IgD-negative memory B cell (primary cell): ENCODE measurements at regions not wholly inside any gene's neighbourhood (a gene's known extent, or its start where the extent isn't known, plus 50 kb on each side); places are given as distances from the start of the nearest gene placed in this dataset.
"Not testable (repeated sequence)": the region's sequence is repeated elsewhere in the genome, so short reads cannot be mapped to it uniquely, and the experiment has no call there.

Source experiments
- H3K27ac Mint-ChIP-seq, 3 donors: one replicate each; pipeline ENCODE4 v1.8.0; 2020 to 2022; ENCODE audit warnings: mild to moderate bottlenecking in 3 of 3, mixed read lengths in 3 of 3, moderate library complexity in 1 of 3
- H3K27me3 Mint-ChIP-seq: one replicate; pipeline ENCODE4 v1.8.0; 2021; ENCODE audit warnings: mixed read lengths
- H3K36me3 Mint-ChIP-seq: one replicate; pipeline ENCODE4 v1.8.0; 2020; ENCODE audit warnings: mild to moderate bottlenecking, mixed read lengths
- H3K4me1 Mint-ChIP-seq, 3 donors: one replicate each; pipeline ENCODE4 v1.8.0; 2020 to 2022; ENCODE audit warnings: mixed read lengths in 3 of 3, mild to moderate bottlenecking in 1 of 3
- H3K4me3 Mint-ChIP-seq, 4 donors: one replicate each; pipeline ENCODE4 v1.8.0; 2020 to 2022; ENCODE audit warnings: mild to moderate bottlenecking in 4 of 4, mixed read lengths in 4 of 4, moderate library complexity in 3 of 4
- H3K9me3 Mint-ChIP-seq, 3 donors: one replicate each; pipeline ENCODE4 v1.8.0; 2020 to 2021; ENCODE audit warnings: mixed read lengths in 3 of 3, mild to moderate bottlenecking in 1 of 3

GRCh38 chr9:110032532-110032931 lies 175.4 kb downstream of the C9orf152 start:
- peaks cover 9 to 16% (median 15%) of the 10 kb centered on the region in 3 donors for H3K4me1 Mint-ChIP-seq
- not testable (repeated sequence) for H3K4me3 Mint-ChIP-seq, H3K27me3 Mint-ChIP-seq, H3K27ac Mint-ChIP-seq, H3K36me3 Mint-ChIP-seq, H3K9me3 Mint-ChIP-seq

- H3K9me3 Mint-ChIP-seq: no peaks in the 10 kb centered on the region
- no peak overlapping the region for H3K4me3 Mint-ChIP-seq
- no peaks in the 10 kb centered on the region for H3K27me3 Mint-ChIP-seq
- H3K4me1 Mint-ChIP-seq: peaks cover 9 to 12% (median 11%) of the 10 kb centered on the region in 3 donors
- no peak overlapping the region for H3K27ac Mint-ChIP-seq
- H3K36me3 Mint-ChIP-seq: peaks cover 4% of the 10 kb centered on the region
Observed at GRCh38 chr9:110033869-110034268, 174.1 kb downstream of the C9orf152 start.

GRCh38 chr9:110036286-110036685 lies 171.7 kb downstream of the C9orf152 start:
- Mint-ChIP-seq H3K36me3 (peaks cover 4% of the 10 kb centered on the region), H3K27me3 (no peaks in the 10 kb centered on the region), H3K4me1 (peaks cover 0 to 1% (median 0%) of the 10 kb centered on the region in 3 donors), H3K9me3 (no peaks in the 10 kb centered on the region), H3K27ac (peak overlapping the region in 1 of 3 donors; percentile 76), H3K4me3 (no peak overlapping the region)

- Mint-ChIP-seq H3K4me1 (peaks cover 4 to 9% (median 9%) of the 10 kb centered on the region in 3 donors), H3K27me3 (no peaks in the 10 kb centered on the region), H3K27ac (no peak overlapping the region), H3K9me3 (peaks cover 0 to 2% (median 0%) of the 10 kb centered on the region in 3 donors), H3K36me3 (peaks cover 5% of the 10 kb centered on the region), H3K4me3 (no peak overlapping the region)
Observed at GRCh38 chr9:110040788-110041187, 167.2 kb downstream of the C9orf152 start.

GRCh38 chr9:110041452-110041851 lies 166.5 kb downstream of the C9orf152 start:
- Mint-ChIP-seq H3K36me3 (peaks cover 5% of the 10 kb centered on the region), H3K27ac (no peak overlapping the region), H3K4me3 (no peak overlapping the region), H3K9me3 (peaks cover 0 to 2% (median 0%) of the 10 kb centered on the region in 3 donors), H3K4me1 (peaks cover 4 to 9% (median 9%) of the 10 kb centered on the region in 3 donors), H3K27me3 (no peaks in the 10 kb centered on the region)

GRCh38 chr9:110047232-110047954 lies 160.6 kb downstream of the C9orf152 start:
- Mint-ChIP-seq H3K4me3 (peak overlapping the region; percentile 95 to 99 (median 96)), H3K9me3 (peaks cover 0 to 2% (median 0%) of the 10 kb centered on the region in 3 donors), H3K27ac (peak overlapping the region; percentile 76 to 90 (median 80)), H3K4me1 (peaks cover 25 to 39% (median 31%) of the 10 kb centered on the region in 3 donors), H3K27me3 (peaks cover 1% of the 10 kb centered on the region), H3K36me3 (peaks cover 2% of the 10 kb centered on the region)

GRCh38 chr9:110047955-110048402 lies 160.0 kb downstream of the C9orf152 start:
- H3K9me3 Mint-ChIP-seq: peaks cover 0 to 2% (median 0%) of the 10 kb centered on the region in 3 donors

GRCh38 chr9:110048403-110048975 lies 159.5 kb downstream of the C9orf152 start:
- Mint-ChIP-seq H3K4me3 (peak overlapping the region; percentile 95 to 99 (median 96)), H3K4me1 (peaks cover 32 to 45% (median 41%) of the 10 kb centered on the region in 3 donors), H3K36me3 (peaks cover 3% of the 10 kb centered on the region), H3K27ac (peak overlapping the region; percentile 76 to 90 (median 80)), H3K27me3 (peaks cover 1% of the 10 kb centered on the region), H3K9me3 (peaks cover 0 to 2% (median 0%) of the 10 kb centered on the region in 3 donors)

More at GRCh38 chr9:110047955-110048402, 160.0 kb downstream of the C9orf152 start:
- H3K4me1 Mint-ChIP-seq: peaks cover 30 to 44% (median 36%) of the 10 kb centered on the region in 3 donors
- peaks cover 1% of the 10 kb centered on the region for H3K27me3 Mint-ChIP-seq
- H3K27ac Mint-ChIP-seq: peak overlapping the region; percentile 76 to 90 (median 80)
- H3K4me3 Mint-ChIP-seq: peak overlapping the region; percentile 95 to 99 (median 96)
- peaks cover 3% of the 10 kb centered on the region for H3K36me3 Mint-ChIP-seq

GRCh38 chr9:110048976-110049698 lies 158.8 kb downstream of the C9orf152 start:
- H3K4me1 Mint-ChIP-seq: peaks cover 35 to 45% (median 44%) of the 10 kb centered on the region in 3 donors
- peaks cover 1% of the 10 kb centered on the region for H3K27me3 Mint-ChIP-seq
- peak overlapping the region; percentile 76 to 85 (median 80) for H3K27ac Mint-ChIP-seq
- no peaks in the 10 kb centered on the region for H3K9me3 Mint-ChIP-seq
- H3K36me3 Mint-ChIP-seq: peaks cover 3% of the 10 kb centered on the region
- H3K4me3 Mint-ChIP-seq: peak overlapping the region; percentile 95 to 99 (median 96)

- H3K4me1 Mint-ChIP-seq: peaks cover 36 to 46% (median 44%) of the 10 kb centered on the region in 3 donors
Observed at GRCh38 chr9:110049699-110050450, 158.1 kb downstream of the C9orf152 start.

GRCh38 chr9:110050925-110051355 lies 157.0 kb downstream of the C9orf152 start:
- peak overlapping the region; percentile 95 to 99 (median 96) for H3K4me3 Mint-ChIP-seq
- no peaks in the 10 kb centered on the region for H3K9me3 Mint-ChIP-seq
- H3K27me3 Mint-ChIP-seq: peaks cover 1% of the 10 kb centered on the region
- H3K27ac Mint-ChIP-seq: peak overlapping the region; percentile 7 to 91 (median 80)
- H3K4me1 Mint-ChIP-seq: peaks cover 39 to 48% (median 46%) of the 10 kb centered on the region in 3 donors
- H3K36me3 Mint-ChIP-seq: peaks cover 3% of the 10 kb centered on the region

More at GRCh38 chr9:110049699-110050450, 158.1 kb downstream of the C9orf152 start:
- Mint-ChIP-seq H3K9me3 (no peaks in the 10 kb centered on the region), H3K36me3 (peaks cover 3% of the 10 kb centered on the region), H3K4me3 (peak overlapping the region; percentile 95 to 99 (median 96)), H3K27ac (peak overlapping the region; percentile 11 to 80 (median 76)), H3K27me3 (peaks cover 1% of the 10 kb centered on the region)

- peaks cover 64 to 76% (median 69%) of the 10 kb centered on the region in 3 donors for H3K4me1 Mint-ChIP-seq
- H3K36me3 Mint-ChIP-seq: peaks cover 8% of the 10 kb centered on the region
- H3K27me3 Mint-ChIP-seq: no peaks in the 10 kb centered on the region
- peak overlapping the region in 1 of 3 donors; percentile 75 for H3K27ac Mint-ChIP-seq
- no peaks in the 10 kb centered on the region for H3K9me3 Mint-ChIP-seq
- H3K4me3 Mint-ChIP-seq: peak overlapping the region in 1 of 4 donors; percentile 38
Observed at GRCh38 chr9:110056062-110056461, 151.9 kb downstream of the C9orf152 start.

- Mint-ChIP-seq H3K27me3 (no peaks in the 10 kb centered on the region), H3K36me3 (peaks cover 9% of the 10 kb centered on the region), H3K4me3 (peak overlapping the region; percentile 5 to 80 (median 40)), H3K9me3 (no peaks in the 10 kb centered on the region), H3K4me1 (peaks cover 47 to 63% (median 63%) of the 10 kb centered on the region in 3 donors), H3K27ac (peak overlapping the region; percentile 13 to 94 (median 60))
Observed at GRCh38 chr9:110058304-110058953, 149.5 kb downstream of the C9orf152 start.
